Breast epithelium (tissue), 4 donors: ENCODE measurements at regions not wholly inside any gene's neighbourhood (a gene's known extent, or its start where the extent isn't known, plus 50 kb on each side); places are given as distances from the start of the nearest gene placed in this dataset.

Experiments used
- DNase-seq, 2 donors: peaks; one replicate each; pipeline ENCODE4 v3.0.0-alpha.2; 2019; ENCODE audit warnings: low spot score in 2 of 2
- H3K27ac ChIP-seq, 2 donors: fragments of 200-600 bp; sonication (generic) in 1 of 2; one replicate each; pipeline ENCODE4 v1.5.1; 2016 to 2019; ENCODE audit warnings: mild to moderate bottlenecking in 1 of 2
- H3K27me3 ChIP-seq, 2 donors: fragments of 200-600 bp; sonication (generic) in 1 of 2; one replicate each; pipeline versions ENCODE4 v1.5.1 to v1.6.0; 2017 to 2019; ENCODE audit warnings: control low read depth in 1 of 2, mild to moderate bottlenecking in 1 of 2
- H3K36me3 ChIP-seq: fragments of 200-600 bp; one replicate; pipeline ENCODE4 v1.5.1; 2019
- H3K4me1 ChIP-seq, 2 donors: fragments of 200-600 bp; sonication (generic); one replicate each; pipeline ENCODE4 v1.5.1; 2016 to 2019; ENCODE audit warnings: control low read depth in 1 of 2
- H3K4me3 ChIP-seq, 3 donors: fragments of 200-600 bp; sonication (generic); 1 replicate in 2 of 3; 2 replicates in 1 of 3; pipeline ENCODE4 v1.5.1; 2016 to 2019; ENCODE audit warnings: mild to moderate bottlenecking in 3 of 3, moderate library complexity in 2 of 3
- H3K9me3 ChIP-seq, 2 donors: fragments of 200-600 bp; sonication (generic) in 1 of 2; one replicate each; pipeline ENCODE4 v1.5.1; 2016 to 2019; ENCODE audit warnings: control low read depth in 1 of 2
- POLR2A ChIP-seq: fragments of 450-650 bp; IDR thresholded peaks from one replicate; pipeline ENCODE4 v1.6.1; 2016; ENCODE audit warnings: antibody characterized with exemption, mild to moderate bottlenecking, moderate library complexity
- POLR2AphosphoS5 ChIP-seq, 3 donors: sonication (generic); formaldehyde crosslinking; IDR thresholded peaks; one replicate each; pipeline ENCODE4 v1.6.1; 2017; ENCODE audit warnings: antibody characterized with exemption in 3 of 3
- intact Hi-C: fragments of 100-400 bp; cut with DNase I; formaldehyde crosslinking; loops from one replicate; pipeline ENCODE4 v1.15.1; 2023; ENCODE audit warnings: low total_unique reads
- TF ChIP-seq, protein P1 (sequence below), 3 donors: fragments of 450-650 bp; IDR thresholded peaks; one replicate each; pipeline ENCODE4 v1.5.1; 2016 to 2017; ENCODE audit warnings: antibody characterized with exemption in 3 of 3, mild to moderate bottlenecking in 3 of 3, moderate library complexity in 3 of 3

DNA sequence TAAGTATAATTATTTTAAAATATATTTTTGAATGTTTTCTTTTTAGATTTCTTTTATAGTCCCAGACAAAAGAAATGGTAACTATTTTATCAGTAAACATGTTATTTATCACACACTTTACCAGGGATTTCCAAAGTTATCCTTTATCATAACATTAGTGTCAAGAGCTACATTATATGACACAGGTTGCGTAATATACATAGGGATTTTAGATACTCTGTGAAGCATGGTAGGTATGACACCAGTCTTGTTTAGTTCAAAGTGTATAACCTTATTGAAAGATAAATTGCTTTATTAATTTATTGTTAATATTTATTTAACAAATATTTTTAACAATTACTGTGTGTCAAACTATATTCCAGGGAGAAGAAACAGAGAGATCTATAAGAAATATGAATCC is 163.3 kb upstream of the PABPC4L start:
- intact Hi-C loops: no loop called here
- Histone ChIP-seq H3K9me3 (no peaks in the 10 kb centered on the region), H3K27me3 (no peaks in the 10 kb centered on the region), H3K4me1 (no peaks in the 10 kb centered on the region), H3K27ac (no peak overlapping the region), H3K4me3 (no peak overlapping the region), H3K36me3 (no peaks in the 10 kb centered on the region)
- TF ChIP-seq, protein P1, sequence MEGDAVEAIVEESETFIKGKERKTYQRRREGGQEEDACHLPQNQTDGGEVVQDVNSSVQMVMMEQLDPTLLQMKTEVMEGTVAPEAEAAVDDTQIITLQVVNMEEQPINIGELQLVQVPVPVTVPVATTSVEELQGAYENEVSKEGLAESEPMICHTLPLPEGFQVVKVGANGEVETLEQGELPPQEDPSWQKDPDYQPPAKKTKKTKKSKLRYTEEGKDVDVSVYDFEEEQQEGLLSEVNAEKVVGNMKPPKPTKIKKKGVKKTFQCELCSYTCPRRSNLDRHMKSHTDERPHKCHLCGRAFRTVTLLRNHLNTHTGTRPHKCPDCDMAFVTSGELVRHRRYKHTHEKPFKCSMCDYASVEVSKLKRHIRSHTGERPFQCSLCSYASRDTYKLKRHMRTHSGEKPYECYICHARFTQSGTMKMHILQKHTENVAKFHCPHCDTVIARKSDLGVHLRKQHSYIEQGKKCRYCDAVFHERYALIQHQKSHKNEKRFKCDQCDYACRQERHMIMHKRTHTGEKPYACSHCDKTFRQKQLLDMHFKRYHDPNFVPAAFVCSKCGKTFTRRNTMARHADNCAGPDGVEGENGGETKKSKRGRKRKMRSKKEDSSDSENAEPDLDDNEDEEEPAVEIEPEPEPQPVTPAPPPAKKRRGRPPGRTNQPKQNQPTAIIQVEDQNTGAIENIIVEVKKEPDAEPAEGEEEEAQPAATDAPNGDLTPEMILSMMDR (IDR thresholded peaks at IDR 0.05): no peak
- no peak for TF ChIP-seq POLR2AphosphoS5 (IDR thresholded peaks at IDR 0.05)
- TF ChIP-seq POLR2A: no peak
- DNase-seq: no peak

DNA sequence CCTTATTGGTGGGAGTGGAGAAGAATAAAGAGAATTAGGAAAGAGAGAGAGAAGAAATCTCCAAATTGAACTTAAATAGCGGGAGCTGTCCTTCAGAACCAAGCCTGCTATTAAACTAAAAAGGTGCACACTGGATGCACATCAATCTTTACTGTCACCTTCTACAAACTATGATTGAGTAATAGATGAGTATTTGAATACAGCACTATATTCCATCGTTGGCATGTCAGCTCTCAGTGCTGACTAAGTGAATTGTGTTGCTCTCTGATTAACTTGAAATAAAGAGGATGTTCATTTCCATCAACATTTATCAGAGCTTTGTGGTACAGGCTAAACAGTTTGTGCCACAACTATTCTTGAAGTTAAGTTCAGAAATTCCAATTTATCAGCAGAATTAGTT is 143.7 kb upstream of the PABPC4L start:
- intact Hi-C loops: no loop called here
- no peak for TF ChIP-seq POLR2A
- no peak for TF ChIP-seq POLR2AphosphoS5 (IDR thresholded peaks at IDR 0.05)
- TF ChIP-seq, protein P1 (IDR thresholded peaks at IDR 0.05): no peak
- Histone ChIP-seq H3K4me3 (no peak overlapping the region), H3K27ac (no peak overlapping the region), H3K9me3 (no peaks in the 10 kb centered on the region), H3K27me3 (no peaks in the 10 kb centered on the region), H3K4me1 (no peaks in the 10 kb centered on the region), H3K36me3 (no peaks in the 10 kb centered on the region)
- no peak for DNase-seq

- Histone ChIP-seq H3K27ac (no peak overlapping the region), H3K9me3 (no peaks in the 10 kb centered on the region), H3K27me3 (no peaks in the 10 kb centered on the region), H3K4me3 (no peak overlapping the region), H3K4me1 (no peaks in the 10 kb centered on the region), H3K36me3 (no peaks in the 10 kb centered on the region)
- DNase-seq: no peak
- intact Hi-C loops: no loop called here
- TF ChIP-seq POLR2A (no peak), POLR2AphosphoS5 (IDR thresholded peaks at IDR 0.05) (no peak)
- TF ChIP-seq, protein P1 (IDR thresholded peaks at IDR 0.05): no peak
Measured at GRCh38 chr4:134343656-134344055, 142.1 kb upstream of the PABPC4L start.

DNA sequence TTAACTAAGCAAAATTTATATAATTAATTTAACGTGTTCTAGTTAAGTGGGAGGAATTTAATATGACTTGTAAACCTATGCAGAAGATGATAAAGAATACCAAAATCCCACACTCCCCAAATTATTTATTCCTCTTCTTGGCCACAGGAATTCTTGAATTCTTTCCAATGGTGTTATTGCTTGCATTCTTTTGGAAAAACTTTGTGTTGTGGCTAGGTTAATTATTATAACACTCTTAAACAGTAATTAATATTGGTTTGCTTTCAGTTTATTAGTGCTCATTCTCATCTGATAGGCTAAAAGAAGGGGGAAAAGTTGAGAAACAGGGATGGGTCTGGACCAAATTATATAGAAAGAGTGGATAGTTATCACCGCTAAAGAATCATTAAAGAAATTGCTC is 141.5 kb upstream of the PABPC4L start:
- intact Hi-C loops: no loop called here
- H3K4me1 ChIP-seq: no peaks in the 10 kb centered on the region
- TF ChIP-seq POLR2A: no peak
- no peak for TF ChIP-seq POLR2AphosphoS5 (IDR thresholded peaks at IDR 0.05)
- TF ChIP-seq, protein P1 (IDR thresholded peaks at IDR 0.05): no peak
- H3K27me3 ChIP-seq: no peaks in the 10 kb centered on the region
- H3K36me3 ChIP-seq: no peaks in the 10 kb centered on the region
- no peak overlapping the region for H3K4me3 ChIP-seq
- no peak overlapping the region for H3K27ac ChIP-seq
- no peaks in the 10 kb centered on the region for H3K9me3 ChIP-seq
- DNase-seq: no peak

- no peak overlapping the region for H3K27ac ChIP-seq
- no peaks in the 10 kb centered on the region for H3K36me3 ChIP-seq
- no peaks in the 10 kb centered on the region for H3K4me1 ChIP-seq
- no peaks in the 10 kb centered on the region for H3K27me3 ChIP-seq
- intact Hi-C loops: no loop called here
- no peak for DNase-seq
- H3K4me3 ChIP-seq: no peak overlapping the region
- no peaks in the 10 kb centered on the region for H3K9me3 ChIP-seq
- TF ChIP-seq POLR2AphosphoS5 (IDR thresholded peaks at IDR 0.05): no peak
- TF ChIP-seq POLR2A: no peak
- TF ChIP-seq, protein P1 (IDR thresholded peaks at IDR 0.05): no peak
Measured at GRCh38 chr4:134337574-134337973, 136.0 kb upstream of the PABPC4L start.
